Caco-2 (cell line): ENCODE measurements at regions not wholly inside any gene's neighbourhood (a gene's known extent, or its start where the extent isn't known, plus 50 kb on each side); places are given as distances from the start of the nearest gene placed in this dataset.
"Not testable (repeated sequence)": the region's sequence is repeated elsewhere in the genome, so short reads cannot be mapped to it uniquely, and the experiment has no call there.

Experiments
- BruUV-seq: library from RNA; stranded (reverse); fragments of 400-500 nt; replicated peaks from 2 replicates; lab custom pipeline; 2021; lab: Mats Ljungman, UMichigan
- CTCF ChIA-PET: fragments of 300-600 bp; sonication (Branson Sonifier 250); formaldehyde crosslinking; loops from one replicate; lab custom pipeline; 2022; ENCODE audit warnings: antibody characterized with exemption; lab: Charles Lee
- POLR2A ChIA-PET: fragments of 300-600 bp; sonication (Branson Sonifier 250); formaldehyde crosslinking; loops from one replicate; lab custom pipeline; 2022; ENCODE audit warnings: antibody characterized with exemption; lab: Charles Lee
- DNase-seq, 2 experiments: peaks; one replicate each; pipeline versions ENCODE4 v3.0.0 to v3.0.0-alpha.2; 2020 to 2022
- H3K27me3 ChIP-seq: replicated peaks from 2 replicates; pipeline ENCODE4 v1.6.0; 2011; ENCODE audit warnings: low read length; ENCODE audit not compliant: control insufficient read depth, insufficient read depth
- H3K36me3 ChIP-seq: 2 replicates; pipeline ENCODE4 v1.5.1; 2011; ENCODE audit warnings: low read length; ENCODE audit not compliant: control insufficient read depth, insufficient read depth
- H3K4me1 ChIP-seq: fragments of 250-450 bp; sonication (Bioruptor Pico); 2 replicates; pipeline ENCODE4 v1.5.1; 2020; ENCODE audit warnings: mild to moderate bottlenecking
- H3K4me3 ChIP-seq: 2 replicates; pipeline ENCODE4 v1.5.1; 2011; ENCODE audit warnings: low read depth, mild to moderate bottlenecking, control low read depth, low read length
- H3K9me3 ChIP-seq: fragments of 250-450 bp; sonication (Bioruptor Pico); 2 replicates; pipeline ENCODE4 v1.5.1; 2020; ENCODE audit warnings: mild to moderate bottlenecking, moderate library complexity
- H3K27ac Mint-ChIP-seq: one replicate; pipeline ENCODE4 v1.8.0; 2022; ENCODE audit warnings: mixed read lengths; ENCODE audit not compliant: unreplicated experiment
- H3K27me3 Mint-ChIP-seq: one replicate; pipeline ENCODE4 v1.8.0; 2022; ENCODE audit warnings: mixed read lengths; ENCODE audit not compliant: insufficient read depth, unreplicated experiment
- H3K36me3 Mint-ChIP-seq: one replicate; pipeline ENCODE4 v1.8.0; 2022; ENCODE audit warnings: mild to moderate bottlenecking, mixed read lengths; ENCODE audit not compliant: insufficient read depth, unreplicated experiment
- H3K4me1 Mint-ChIP-seq: one replicate; pipeline ENCODE4 v1.8.0; 2022; ENCODE audit warnings: low read depth, mixed read lengths; ENCODE audit not compliant: unreplicated experiment
- H3K4me3 Mint-ChIP-seq: one replicate; pipeline ENCODE4 v1.8.0; 2022; ENCODE audit warnings: mild to moderate bottlenecking, moderate library complexity, mixed read lengths; ENCODE audit not compliant: unreplicated experiment
- H3K9me3 Mint-ChIP-seq: one replicate; pipeline ENCODE4 v1.8.0; 2022; ENCODE audit warnings: mixed read lengths; ENCODE audit not compliant: unreplicated experiment
- intact Hi-C: fragments of 100-400 bp; cut with micrococcal nuclease; formaldehyde crosslinking; loops from one replicate; pipeline ENCODE4 v1.10.0; 2022; ENCODE audit not compliant: unreplicated experiment
- TF ChIP-seq, protein P1 (sequence below), 2 experiments: fragments of 200-600 bp in 1 of 2; IDR thresholded peaks; 1 replicate in 1 of 2; 2 replicates in 1 of 2; pipeline versions ENCODE4 v1.5.1 to v1.8.0; 2011 to 2022; ENCODE audit warnings: antibody characterized with exemption in 1 of 2, control low read depth in 1 of 2, inconsistent platforms in 1 of 2, low read depth in 1 of 2, low read length in 1 of 2, mild to moderate bottlenecking in 1 of 2, moderate library complexity in 1 of 2; ENCODE audit not compliant: insufficient read depth in 1 of 2, severe bottlenecking in 1 of 2, unreplicated experiment in 1 of 2

GRCh38 chr19:31483226-31483857, 134.1 kb upstream of the TSHZ3 start:
- TF ChIP-seq, protein P1, sequence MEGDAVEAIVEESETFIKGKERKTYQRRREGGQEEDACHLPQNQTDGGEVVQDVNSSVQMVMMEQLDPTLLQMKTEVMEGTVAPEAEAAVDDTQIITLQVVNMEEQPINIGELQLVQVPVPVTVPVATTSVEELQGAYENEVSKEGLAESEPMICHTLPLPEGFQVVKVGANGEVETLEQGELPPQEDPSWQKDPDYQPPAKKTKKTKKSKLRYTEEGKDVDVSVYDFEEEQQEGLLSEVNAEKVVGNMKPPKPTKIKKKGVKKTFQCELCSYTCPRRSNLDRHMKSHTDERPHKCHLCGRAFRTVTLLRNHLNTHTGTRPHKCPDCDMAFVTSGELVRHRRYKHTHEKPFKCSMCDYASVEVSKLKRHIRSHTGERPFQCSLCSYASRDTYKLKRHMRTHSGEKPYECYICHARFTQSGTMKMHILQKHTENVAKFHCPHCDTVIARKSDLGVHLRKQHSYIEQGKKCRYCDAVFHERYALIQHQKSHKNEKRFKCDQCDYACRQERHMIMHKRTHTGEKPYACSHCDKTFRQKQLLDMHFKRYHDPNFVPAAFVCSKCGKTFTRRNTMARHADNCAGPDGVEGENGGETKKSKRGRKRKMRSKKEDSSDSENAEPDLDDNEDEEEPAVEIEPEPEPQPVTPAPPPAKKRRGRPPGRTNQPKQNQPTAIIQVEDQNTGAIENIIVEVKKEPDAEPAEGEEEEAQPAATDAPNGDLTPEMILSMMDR (IDR thresholded peaks at IDR 0.05; ENCODE audit: insufficient read depth in 1 of 2, low read depth in 1 of 2, low read length in 1 of 2, severe bottlenecking in 1 of 2, unreplicated experiment in 1 of 2) = no peak
- Histone ChIP-seq H3K36me3 (no peaks in the 10 kb centered on the region), H3K4me1 (no peaks in the 10 kb centered on the region), H3K4me3 (no peak overlapping the region), H3K27me3 (no peaks in the 10 kb centered on the region), H3K9me3 (no peaks in the 10 kb centered on the region)
- no peak overlapping the region for H3K4me3 Mint-ChIP-seq
- no TSS peak for BruUV-seq
- H3K9me3 Mint-ChIP-seq = peaks cover 74% of the 10 kb centered on the region
- H3K27ac Mint-ChIP-seq = no peak overlapping the region
- ChIA-PET POLR2A (no interaction called here), CTCF (no interaction called here)
- no peaks in the 10 kb centered on the region for H3K27me3 Mint-ChIP-seq
- no peak for DNase-seq
- intact Hi-C loops = no loop called here
- no peaks in the 10 kb centered on the region for H3K36me3 Mint-ChIP-seq
- H3K4me1 Mint-ChIP-seq = no peaks in the 10 kb centered on the region

DNA sequence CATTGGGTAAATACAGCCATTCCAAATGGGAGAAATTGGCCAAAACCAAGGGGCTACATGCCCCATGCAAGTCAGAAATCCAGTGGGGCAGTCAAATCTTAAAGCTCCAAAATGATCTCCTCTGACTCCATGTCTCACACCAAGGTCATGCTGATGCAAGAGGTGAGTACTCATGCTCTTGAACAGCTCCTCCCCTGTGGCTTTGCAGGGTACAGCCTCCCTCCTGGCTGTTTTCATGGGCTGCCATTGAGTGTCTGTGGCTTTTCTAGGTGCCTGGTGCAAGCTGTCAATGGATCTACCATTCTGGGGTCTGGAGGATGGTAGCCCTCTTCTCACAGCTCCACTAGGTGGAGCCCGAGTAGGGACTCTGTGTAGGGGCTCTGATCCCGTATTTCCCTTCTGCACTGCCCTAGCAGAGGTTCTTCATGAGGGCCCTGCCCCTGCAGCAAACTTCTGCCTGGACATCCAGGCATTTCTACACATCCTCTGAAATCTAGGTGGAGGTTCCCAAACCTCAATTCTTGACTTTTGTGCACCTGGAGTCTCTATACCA, 135.7 kb upstream of the TSHZ3 start:
- H3K36me3 ChIP-seq, BruUV-seq, H3K4me1 Mint-ChIP-seq, H3K27ac Mint-ChIP-seq, POLR2A ChIA-PET, H3K27me3 Mint-ChIP-seq, H3K4me1 ChIP-seq, H3K9me3 ChIP-seq, intact Hi-C loops, CTCF ChIA-PET, H3K36me3 Mint-ChIP-seq, H3K27me3 ChIP-seq, DNase-seq, H3K4me3 Mint-ChIP-seq, H3K4me3 ChIP-seq: not testable (repeated sequence)
- peaks cover 65% of the 10 kb centered on the region for H3K9me3 Mint-ChIP-seq

- H3K27me3 ChIP-seq = no peaks in the 10 kb centered on the region
- H3K27me3 Mint-ChIP-seq = no peaks in the 10 kb centered on the region
- no peak overlapping the region for H3K27ac Mint-ChIP-seq
- H3K36me3 Mint-ChIP-seq = no peaks in the 10 kb centered on the region
- DNase-seq = no peak
- no peaks in the 10 kb centered on the region for H3K9me3 ChIP-seq
- no TSS peak for BruUV-seq
- ChIA-PET CTCF (no interaction called here), POLR2A (no interaction called here)
- no peak overlapping the region for H3K4me3 ChIP-seq
- H3K4me1 Mint-ChIP-seq = no peaks in the 10 kb centered on the region
- H3K4me1 ChIP-seq = no peaks in the 10 kb centered on the region
- TF ChIP-seq, protein P1 (IDR thresholded peaks at IDR 0.05; ENCODE audit: insufficient read depth in 1 of 2, low read depth in 1 of 2, low read length in 1 of 2, severe bottlenecking in 1 of 2, unreplicated experiment in 1 of 2) = no peak
- no peak overlapping the region for H3K4me3 Mint-ChIP-seq
- peaks cover 60% of the 10 kb centered on the region for H3K9me3 Mint-ChIP-seq
- intact Hi-C loops = no loop called here
- no peaks in the 10 kb centered on the region for H3K36me3 ChIP-seq
Observed at GRCh38 chr19:31485472-31485871, 136.2 kb upstream of the TSHZ3 start.
